ENCODE measurements at regions not wholly inside any gene's neighbourhood (a gene's known extent, or its start where the extent isn't known, plus 50 kb on each side); places are given as distances from the start of the nearest gene placed in this dataset.

DNA sequence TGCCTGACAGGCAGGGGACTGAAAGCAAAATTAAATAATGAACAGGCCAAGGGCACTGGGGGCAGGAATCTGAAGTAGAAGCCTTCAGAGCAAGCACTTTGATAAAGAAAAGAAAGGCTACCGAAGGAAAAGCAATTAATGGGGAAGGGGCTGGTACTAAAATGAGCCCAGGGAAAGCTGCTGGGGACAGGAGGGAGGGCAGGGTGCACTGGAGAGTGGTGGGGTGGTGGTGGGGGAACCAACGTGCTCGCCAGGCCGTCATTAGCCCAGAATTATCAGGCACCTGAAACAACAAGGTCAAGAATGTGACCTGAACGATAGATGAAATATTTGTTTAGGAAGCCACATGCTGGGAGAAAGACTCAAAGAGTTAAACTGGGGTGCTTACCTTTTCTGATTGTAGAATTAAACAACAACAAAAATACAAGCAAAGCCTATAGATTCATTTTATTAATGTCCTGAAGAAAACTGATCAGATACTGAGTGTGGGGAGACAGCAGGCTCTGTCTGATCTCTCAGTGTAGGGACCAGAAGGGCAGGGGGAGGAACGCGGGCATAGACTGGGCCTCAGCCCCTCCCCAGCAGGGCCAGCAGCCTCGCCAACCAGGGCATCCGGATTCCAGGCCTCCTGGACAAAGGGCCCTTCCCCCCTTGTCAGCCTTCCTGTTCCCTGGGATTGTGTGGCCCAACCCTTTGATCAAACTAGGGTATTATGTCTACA is 239.7 kb upstream of the KLF3 start:
- DNase-seq: no peak

DNA sequence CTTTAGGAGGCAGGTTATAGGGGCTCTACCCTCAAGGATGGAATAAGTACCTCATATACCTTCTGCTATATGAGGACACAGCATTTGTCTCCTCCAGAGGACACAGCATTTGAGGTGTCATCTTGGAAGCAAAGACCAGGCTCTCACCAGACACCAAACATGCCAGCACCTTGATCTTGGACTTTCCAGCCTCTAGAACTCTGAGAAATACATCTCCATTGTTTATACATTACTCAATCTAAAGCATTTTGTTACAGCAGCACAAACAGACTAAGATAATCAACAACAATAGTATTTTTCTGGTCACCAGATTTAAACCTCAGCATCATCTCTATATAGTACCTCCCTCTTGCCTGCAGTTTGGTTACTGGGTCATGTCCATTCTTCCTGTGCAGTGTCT is 237.5 kb upstream of the KLF3 start:
- DNase-seq: no peak

DNA sequence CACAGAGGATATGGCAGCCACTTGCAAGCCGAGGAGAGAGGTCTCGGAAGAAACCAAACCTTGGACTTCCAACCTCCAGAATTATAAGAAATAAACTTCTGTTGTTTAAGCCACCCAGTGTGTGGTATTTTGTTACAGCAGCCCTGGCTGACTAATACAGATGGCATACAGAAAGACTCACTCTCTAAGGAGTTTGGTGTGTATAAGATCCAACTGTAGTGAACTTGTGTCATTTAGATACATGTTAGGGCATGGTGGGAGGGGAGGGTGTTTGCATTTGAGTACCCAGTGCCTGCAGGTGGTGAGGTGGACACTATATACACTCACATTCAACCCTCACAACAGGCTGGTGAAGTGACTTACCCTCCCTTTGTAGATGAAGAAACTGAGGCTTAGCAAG is 233.2 kb upstream of the KLF3 start:
- no peak for DNase-seq

GRCh38 chr4:38442073-38442788 is 221.8 kb upstream of the KLF3 start:
- no peak for DNase-seq

DNA sequence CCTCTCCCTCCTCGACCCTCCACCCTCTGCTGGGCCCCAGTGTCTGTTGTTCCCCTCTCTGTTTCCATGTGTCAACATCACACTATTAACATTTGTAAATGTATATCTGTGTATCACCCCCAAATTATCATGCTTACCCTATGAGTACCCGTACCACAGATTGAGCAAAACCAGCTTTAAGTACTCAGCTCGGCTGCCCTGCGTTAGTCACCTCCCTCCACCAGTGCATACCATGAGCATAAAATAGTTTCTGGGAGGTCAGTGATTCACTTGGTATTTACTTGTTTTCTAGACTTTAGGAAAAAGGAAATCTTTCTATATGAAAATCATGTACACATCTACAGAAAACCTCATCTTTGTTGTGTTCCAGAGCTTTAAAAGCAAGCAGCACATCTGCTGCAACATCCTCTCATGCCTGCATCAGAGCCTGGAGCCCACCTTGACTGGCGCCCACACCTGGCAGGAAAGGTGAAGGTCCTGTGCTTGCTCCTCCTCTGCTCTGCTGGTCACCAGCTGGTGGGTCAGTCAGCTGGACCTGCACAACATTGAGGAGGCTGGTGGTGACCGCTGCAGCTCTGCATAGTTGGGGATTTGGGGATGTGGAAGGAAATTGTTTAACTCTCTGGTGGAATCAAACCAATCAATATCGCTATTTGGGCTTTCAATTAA is 214.4 kb upstream of the KLF3 start:
- no peak for DNase-seq

- no peak for DNase-seq
These were observed 212.0 kb upstream of the KLF3 start for GRCh38 chr4:38452009-38452408.

- no peak for DNase-seq
These were observed 211.5 kb upstream of the KLF3 start for GRCh38 chr4:38452542-38452941.

DNA sequence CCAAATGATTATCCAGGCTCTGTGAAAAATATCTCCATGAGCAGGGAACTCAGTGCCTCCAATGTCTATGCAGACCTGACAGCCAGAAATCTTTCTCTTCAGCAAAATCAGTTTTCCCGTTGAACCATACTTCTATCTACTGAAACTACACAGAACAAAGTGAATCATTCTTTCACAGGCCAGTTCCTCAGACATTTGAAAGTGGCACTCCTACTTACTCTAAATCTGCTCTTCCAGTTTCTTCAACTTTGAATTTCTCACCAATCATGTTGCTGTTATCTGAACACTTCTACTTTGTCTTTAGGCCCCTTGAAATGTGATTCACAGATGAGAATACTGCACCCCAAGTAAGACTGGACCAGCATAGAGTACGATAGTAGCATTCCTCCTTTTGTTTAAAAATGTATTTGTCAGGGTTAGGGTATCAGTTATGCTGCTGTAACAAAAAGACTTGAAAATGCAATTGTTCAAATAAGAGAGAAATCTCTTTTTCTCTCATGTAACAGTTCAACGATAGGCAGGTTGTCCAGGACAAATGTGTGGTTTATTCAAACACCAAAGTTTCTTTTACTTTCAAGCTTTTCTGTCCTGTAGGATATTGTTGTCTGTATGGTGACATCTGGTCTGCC is 210.6 kb upstream of the KLF3 start:
- DNase-seq: no peak

DNA sequence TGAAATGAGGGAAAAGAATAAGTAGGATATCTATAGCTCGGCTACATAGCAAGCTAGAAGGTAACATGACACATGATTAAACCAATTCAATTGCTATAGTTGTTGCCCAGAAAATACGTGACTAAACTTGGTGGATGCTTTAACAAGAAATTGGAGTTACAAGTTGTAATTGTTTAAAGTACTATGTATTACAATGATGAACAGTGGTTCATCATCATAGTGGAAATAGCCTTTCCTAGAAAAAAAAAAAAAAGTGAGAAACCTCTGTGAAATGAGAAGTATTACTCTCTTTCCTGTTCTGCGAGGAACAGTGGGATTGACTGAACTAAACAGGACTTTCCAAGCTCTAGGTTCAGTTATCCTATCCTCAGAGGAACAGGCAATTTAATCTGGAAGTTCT is 209.7 kb upstream of the KLF3 start:
- no peak for DNase-seq

DNA sequence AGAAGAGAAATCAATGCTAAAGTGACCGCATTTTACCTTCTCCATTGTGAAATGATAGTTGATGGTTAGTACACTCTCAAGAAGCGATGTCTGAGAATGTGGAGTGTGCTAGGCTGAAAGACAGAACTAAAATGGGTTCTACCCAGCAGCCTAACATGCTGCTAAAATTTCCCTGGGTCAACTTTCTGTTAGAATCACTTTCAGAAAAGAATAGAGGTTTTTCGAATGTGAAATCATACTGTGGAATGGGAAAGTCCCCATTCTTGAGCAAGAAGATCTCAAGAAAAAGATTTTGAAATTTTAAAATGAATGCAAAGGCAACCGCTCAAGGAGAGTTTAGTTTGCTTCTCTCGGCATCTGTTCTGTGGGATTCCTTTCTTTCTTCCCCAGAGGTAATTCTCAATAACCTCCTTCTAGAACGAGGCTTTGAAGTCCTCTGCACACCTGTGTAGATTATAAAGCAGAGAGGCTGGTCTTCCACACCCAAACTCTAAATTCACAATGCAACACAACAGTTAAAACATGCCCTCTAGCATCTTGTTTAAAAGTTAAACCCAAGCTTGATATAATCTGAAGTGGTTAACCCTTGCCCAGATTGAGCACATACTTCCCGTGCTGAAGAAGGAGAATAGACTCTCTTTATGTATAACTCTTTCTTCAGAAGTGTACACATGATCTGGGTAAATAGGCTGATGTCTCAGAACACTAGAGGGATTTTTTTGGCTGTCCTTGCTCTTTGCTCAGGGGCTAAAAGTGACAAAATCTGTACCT is 208.7 kb upstream of the KLF3 start:
- no peak for DNase-seq

DNA sequence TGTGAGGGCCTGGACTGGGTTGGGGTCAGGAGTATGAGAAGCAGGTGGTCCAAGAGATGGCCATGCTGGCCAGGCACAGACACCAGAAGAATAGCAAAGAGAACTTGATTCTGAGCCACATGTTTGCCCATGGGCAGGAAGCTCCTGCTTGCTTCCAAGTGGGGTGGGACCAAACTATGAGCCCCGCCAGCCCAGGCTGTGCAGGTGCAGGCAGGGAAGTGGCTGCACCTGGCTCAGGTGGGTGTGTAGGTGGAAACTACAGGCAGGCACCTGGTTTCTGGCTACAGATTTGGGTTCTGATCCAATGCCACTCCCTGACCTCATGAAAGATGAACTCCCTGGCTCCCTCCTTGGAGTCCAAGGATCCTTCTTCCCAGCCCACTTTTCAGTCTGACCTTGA is 207.9 kb upstream of the KLF3 start:
- DNase-seq: no peak

DNA sequence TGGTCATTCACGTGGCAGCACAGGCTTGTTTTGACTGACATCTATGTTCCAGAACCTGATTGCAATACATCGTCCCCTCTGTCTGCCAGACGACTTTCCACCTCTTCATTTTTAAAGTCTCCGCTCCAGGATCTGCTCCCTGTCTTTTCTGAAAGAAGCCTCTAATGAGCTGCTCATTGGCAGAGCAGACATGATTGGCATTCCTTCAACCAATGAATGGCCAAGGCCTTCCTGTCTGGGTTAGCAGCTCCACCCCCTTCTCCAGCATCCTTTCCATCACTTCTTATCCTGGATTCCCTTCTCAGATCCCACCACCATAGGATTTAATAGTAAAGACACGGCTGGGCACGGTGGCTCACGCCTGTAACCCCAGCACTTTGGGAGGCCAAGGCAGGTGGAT is 202.7 kb upstream of the KLF3 start:
- no peak for DNase-seq

GRCh38 chr4:38462367-38463055 is 201.5 kb upstream of the KLF3 start:
- DNase-seq: peak; percentile 15

DNA sequence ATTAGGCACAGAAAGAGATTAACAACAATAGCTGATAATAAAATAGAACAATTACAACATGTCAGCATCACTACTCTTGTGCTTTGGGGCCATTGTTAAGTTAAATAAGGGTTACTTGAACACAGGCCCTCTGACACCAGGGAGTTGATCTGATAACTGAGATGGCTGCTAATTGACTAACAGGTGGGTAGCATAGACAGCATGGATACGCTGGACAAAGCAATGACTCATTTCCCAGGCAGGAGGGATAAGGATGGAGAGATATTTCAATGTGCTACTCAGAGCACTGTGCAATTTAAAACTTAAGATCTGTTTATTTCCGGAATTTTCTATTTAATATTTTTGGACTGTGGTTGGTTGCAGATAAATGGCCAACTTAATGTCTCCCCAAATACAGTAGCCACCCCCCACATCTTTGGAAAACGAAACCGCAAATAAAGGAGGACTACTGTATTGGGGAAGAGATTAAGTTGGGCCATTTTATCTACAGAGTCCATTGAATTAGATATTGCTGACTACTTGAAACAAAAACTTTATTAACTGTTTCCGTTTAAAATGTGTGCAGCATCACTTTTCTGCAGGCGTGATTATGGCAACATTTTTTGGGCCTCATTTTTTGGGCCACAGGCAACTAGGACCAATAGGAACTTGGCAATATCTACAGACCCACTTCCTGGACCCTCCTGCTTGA is 200.6 kb upstream of the KLF3 start:
- DNase-seq: no peak

DNA sequence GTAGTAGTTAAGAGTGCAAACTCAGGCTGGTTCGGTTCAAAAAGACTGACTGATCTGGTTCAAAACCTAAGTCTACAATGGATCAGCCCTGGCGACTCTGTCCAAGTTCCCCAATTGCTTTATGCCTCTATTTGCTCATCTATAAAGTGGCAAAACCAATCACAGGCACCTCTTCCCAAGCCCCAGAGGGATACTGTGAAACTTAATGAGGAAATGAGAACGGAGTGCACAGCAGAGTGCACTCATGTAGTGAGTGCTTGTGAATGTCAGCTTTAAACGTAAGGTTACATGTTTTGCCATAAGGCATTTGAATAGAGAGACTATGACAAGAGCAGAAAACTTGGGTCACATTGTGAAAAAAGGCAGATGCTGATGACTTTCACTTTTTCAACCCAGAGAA is 199.7 kb upstream of the KLF3 start:
- no peak for DNase-seq

DNA sequence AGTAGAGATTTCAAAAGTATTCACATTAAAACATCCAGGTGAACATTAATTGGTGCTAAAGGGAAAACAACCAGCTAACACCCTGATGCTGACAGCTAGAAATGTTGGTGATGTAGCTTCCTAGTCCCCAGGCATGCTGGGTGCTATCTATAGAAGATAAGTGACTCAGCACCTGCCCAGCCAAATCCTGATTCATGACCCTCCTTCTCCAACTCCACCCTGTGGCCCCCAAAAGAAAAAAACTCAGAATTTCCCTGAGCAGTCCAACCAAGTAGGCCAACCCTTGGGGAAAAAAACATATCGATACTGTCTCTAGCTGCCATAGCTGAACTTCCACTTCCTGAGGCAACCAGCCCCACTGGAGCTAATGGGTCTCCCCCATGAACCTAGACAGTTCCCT is 197.6 kb upstream of the KLF3 start:
- DNase-seq: no peak

DNA sequence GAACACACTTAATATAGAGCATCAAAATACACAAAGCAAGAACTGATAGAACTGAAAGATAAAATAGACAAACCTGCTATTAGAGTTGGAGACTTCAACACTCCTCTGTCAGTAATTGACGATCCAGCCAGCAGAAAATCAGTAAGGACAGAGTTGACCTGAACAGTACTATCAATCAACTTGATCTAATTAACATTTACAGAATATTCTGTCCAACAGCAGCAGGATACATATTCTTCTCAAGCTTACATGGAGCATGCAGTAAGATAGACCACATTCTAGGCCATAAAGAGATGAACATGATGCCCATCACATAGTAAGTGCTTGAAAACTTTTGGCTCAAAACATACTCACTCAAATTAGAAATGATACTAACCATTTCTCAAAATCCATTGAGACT is 196.7 kb upstream of the KLF3 start:
- DNase-seq: no peak

GRCh38 chr4:38468339-38468866 is 195.6 kb upstream of the KLF3 start:
- DNase-seq: no peak

- no peak for DNase-seq
These were observed 194.6 kb upstream of the KLF3 start for GRCh38 chr4:38469410-38469809.

- DNase-seq: no peak
These were observed 193.2 kb upstream of the KLF3 start for GRCh38 chr4:38470735-38471262.

DNA sequence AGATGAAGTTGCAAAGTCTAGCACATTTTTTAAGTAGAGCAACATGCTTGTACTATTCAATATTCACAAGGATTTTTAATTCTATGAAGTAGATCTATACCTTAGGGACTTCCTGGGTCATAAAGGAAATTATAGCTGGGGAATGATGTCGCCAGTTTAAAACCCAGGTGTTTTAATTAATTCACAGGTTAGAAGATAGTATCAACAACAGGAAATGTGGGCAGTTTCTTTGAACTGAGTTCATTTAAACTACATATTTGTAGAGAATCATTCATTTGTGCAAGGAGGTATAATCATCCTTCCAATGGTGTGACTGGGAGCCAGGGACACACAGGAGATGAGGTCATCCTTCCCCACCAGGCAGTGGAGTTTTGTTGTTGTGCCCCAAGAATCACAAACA is 181.3 kb upstream of the KLF3 start:
- DNase-seq: no peak
